Spinal cord (tissue), 9 donors: ENCODE measurements at regions not wholly inside any gene's neighbourhood (a gene's known extent, or its start where the extent isn't known, plus 50 kb on each side); places are given as distances from the start of the nearest gene placed in this dataset.

Source experiments
- DNase-seq, 6 donors: peaks; one replicate each; pipeline versions ENCODE4 v3.0.0 to v3.0.0-alpha.2; 2013 to 2015; ENCODE audit warnings: low spot score in 6 of 6, low read depth in 4 of 6
- H3K27ac ChIP-seq: one replicate; pipeline ENCODE4 v1.5.1; 2013; ENCODE audit warnings: low read depth, low read length, control low read depth
- H3K27me3 ChIP-seq: one replicate; pipeline ENCODE4 v1.6.1; 2013; ENCODE audit warnings: low read length; ENCODE audit not compliant: control insufficient read depth, insufficient read depth
- H3K36me3 ChIP-seq: one replicate; pipeline ENCODE4 v1.6.1; 2013; ENCODE audit warnings: low read length; ENCODE audit not compliant: control insufficient read depth, insufficient read depth
- H3K4me1 ChIP-seq: one replicate; pipeline ENCODE4 v1.6.1; 2013; ENCODE audit warnings: low read length; ENCODE audit not compliant: control insufficient read depth, insufficient read depth
- H3K4me3 ChIP-seq: one replicate; pipeline ENCODE4 v1.5.1; 2013; ENCODE audit warnings: low read depth, low read length, control low read depth
- H3K9me3 ChIP-seq: one replicate; pipeline ENCODE4 v1.6.1; 2013; ENCODE audit warnings: low read length; ENCODE audit not compliant: control insufficient read depth, insufficient read depth
- WGBS: methylation state at CpG from one replicate; pipeline ENCODE4 v1.1.5; 2013; ENCODE audit warnings: missing lambda C conversion rate; ENCODE audit not compliant: insufficient coverage; 5-methylcytosine and 5-hydroxymethylcytosine counted together
- donor health status: healthy.

GRCh38 chr15:26179906-26180305, 316.8 kb upstream of the ATP10A start:
- H3K36me3 ChIP-seq = no peaks in the 10 kb centered on the region
- WGBS = 53% methylated on average over 6 of the region's 6 CpGs
- no peak overlapping the region for H3K27ac ChIP-seq
- no peaks in the 10 kb centered on the region for H3K9me3 ChIP-seq
- no peak overlapping the region for H3K4me3 ChIP-seq
- DNase-seq = peak in 2 of 6 donors; percentile 65 to 90
- peaks cover 8% of the 10 kb centered on the region for H3K4me1 ChIP-seq
- no peaks in the 10 kb centered on the region for H3K27me3 ChIP-seq

- H3K9me3 ChIP-seq = no peaks in the 10 kb centered on the region
- no peak overlapping the region for H3K4me3 ChIP-seq
- 10% methylated on average over 11 of the region's 19 CpGs for WGBS
These were observed 315.6 kb upstream of the ATP10A start for GRCh38 chr15:26178640-26179220.

GRCh38 chr15:26177816-26178215, 314.7 kb upstream of the ATP10A start:
- Histone ChIP-seq H3K4me1 (peaks cover 8% of the 10 kb centered on the region), H3K36me3 (no peaks in the 10 kb centered on the region), H3K27ac (no peak overlapping the region), H3K9me3 (no peaks in the 10 kb centered on the region), H3K27me3 (no peaks in the 10 kb centered on the region), H3K4me3 (no peak overlapping the region)
- 80% methylated on average over 2 of the region's 4 CpGs for WGBS
- no peak for DNase-seq

More at GRCh38 chr15:26178640-26179220, 315.6 kb upstream of the ATP10A start:
- Histone ChIP-seq H3K27me3 (no peaks in the 10 kb centered on the region), H3K4me1 (peaks cover 8% of the 10 kb centered on the region), H3K27ac (no peak overlapping the region), H3K36me3 (no peaks in the 10 kb centered on the region)
- DNase-seq = peak in 3 of 6 donors; percentile 21 to 86 (median 77)

GRCh38 chr15:26176831-26177230, 313.7 kb upstream of the ATP10A start:
- no peaks in the 10 kb centered on the region for H3K36me3 ChIP-seq
- H3K27ac ChIP-seq = no peak overlapping the region
- WGBS = 88% methylated on average over 10 of the region's 10 CpGs
- DNase-seq = no peak
- no peaks in the 10 kb centered on the region for H3K9me3 ChIP-seq
- H3K27me3 ChIP-seq = no peaks in the 10 kb centered on the region
- peaks cover 8% of the 10 kb centered on the region for H3K4me1 ChIP-seq
- H3K4me3 ChIP-seq = no peak overlapping the region

GRCh38 chr15:26171266-26171665, 308.1 kb upstream of the ATP10A start:
- H3K9me3 ChIP-seq = no peaks in the 10 kb centered on the region
- no peaks in the 10 kb centered on the region for H3K4me1 ChIP-seq
- no peak overlapping the region for H3K4me3 ChIP-seq
- WGBS = 83% methylated on average over 3 of the region's 3 CpGs
- no peaks in the 10 kb centered on the region for H3K27me3 ChIP-seq
- H3K36me3 ChIP-seq = no peaks in the 10 kb centered on the region
- no peak for DNase-seq
- no peak overlapping the region for H3K27ac ChIP-seq

GRCh38 chr15:26166429-26166828, 303.3 kb upstream of the ATP10A start:
- Histone ChIP-seq H3K4me3 (no peak overlapping the region), H3K4me1 (no peaks in the 10 kb centered on the region), H3K9me3 (no peaks in the 10 kb centered on the region), H3K27me3 (no peaks in the 10 kb centered on the region), H3K27ac (no peak overlapping the region), H3K36me3 (no peaks in the 10 kb centered on the region)
- WGBS = 95% methylated on average over 3 of the region's 4 CpGs
- DNase-seq = no peak

- no peaks in the 10 kb centered on the region for H3K36me3 ChIP-seq
- 86% methylated on average over 2 of the region's 7 CpGs for WGBS
- DNase-seq = no peak
- no peak overlapping the region for H3K27ac ChIP-seq
- H3K4me3 ChIP-seq = no peak overlapping the region
- H3K27me3 ChIP-seq = no peaks in the 10 kb centered on the region
- no peaks in the 10 kb centered on the region for H3K4me1 ChIP-seq
- no peaks in the 10 kb centered on the region for H3K9me3 ChIP-seq
These were observed 302.4 kb upstream of the ATP10A start for GRCh38 chr15:26165546-26165945.

- Histone ChIP-seq H3K4me1 (peaks cover 3% of the 10 kb centered on the region), H3K4me3 (no peak overlapping the region), H3K36me3 (no peaks in the 10 kb centered on the region), H3K27ac (no peak overlapping the region), H3K9me3 (no peaks in the 10 kb centered on the region), H3K27me3 (no peaks in the 10 kb centered on the region)
- WGBS = 94% methylated on average over 3 of the region's 4 CpGs
- DNase-seq = no peak
These were observed 297.2 kb upstream of the ATP10A start for GRCh38 chr15:26160343-26160742.

- WGBS = 81% methylated on average over 2 of the region's 2 CpGs
- Histone ChIP-seq H3K4me3 (no peak overlapping the region), H3K36me3 (no peaks in the 10 kb centered on the region), H3K4me1 (peaks cover 3% of the 10 kb centered on the region), H3K9me3 (no peaks in the 10 kb centered on the region), H3K27me3 (no peaks in the 10 kb centered on the region), H3K27ac (no peak overlapping the region)
- no peak for DNase-seq
These were observed 295.0 kb upstream of the ATP10A start for GRCh38 chr15:26158176-26158575.

GRCh38 chr15:26157081-26157480, 294.0 kb upstream of the ATP10A start:
- Histone ChIP-seq H3K27ac (no peak overlapping the region), H3K4me1 (peaks cover 3% of the 10 kb centered on the region), H3K36me3 (no peaks in the 10 kb centered on the region), H3K9me3 (no peaks in the 10 kb centered on the region), H3K4me3 (no peak overlapping the region), H3K27me3 (no peaks in the 10 kb centered on the region)
- 36% methylated on average over 2 of the region's 7 CpGs for WGBS
- DNase-seq = peak in 2 of 6 donors; percentile 73 to 77
